ENCODE measurements at regions not wholly inside any gene's neighbourhood (a gene's known extent, or its start where the extent isn't known, plus 50 kb on each side); places are given as distances from the start of the nearest gene placed in this dataset.

GRCh38 chr16:60241671-60242070 lies 1507.6 kb upstream of the GOT2 start:
- TF ChIP-seq CTCF (conservative IDR thresholded peaks at IDR 0.05; ENCODE audit: control insufficient read depth, insufficient read depth, low read depth, low read length), result no peak
- no peak overlapping the region for H3K4me3 ChIP-seq (ENCODE audit: control insufficient read depth, low read depth, low read length)
- DNase-seq (ENCODE audit: low read depth), result no peak

- TF ChIP-seq CTCF (conservative IDR thresholded peaks at IDR 0.05; ENCODE audit: control insufficient read depth, insufficient read depth, low read depth, low read length), result no peak
- no peak overlapping the region for H3K4me3 ChIP-seq (ENCODE audit: control insufficient read depth, low read depth, low read length)
- DNase-seq (ENCODE audit: low read depth), result no peak
Measured at GRCh38 chr16:60230666-60231065, 1496.5 kb upstream of the GOT2 start.

GRCh38 chr16:60225541-60225940 lies 1491.4 kb upstream of the GOT2 start:
- H3K4me3 ChIP-seq (ENCODE audit: control insufficient read depth, low read depth, low read length), result no peak overlapping the region
- DNase-seq (ENCODE audit: low read depth), result no peak
- no peak for TF ChIP-seq CTCF (conservative IDR thresholded peaks at IDR 0.05; ENCODE audit: control insufficient read depth, insufficient read depth, low read depth, low read length)

- no peak for DNase-seq (ENCODE audit: low read depth)
- H3K4me3 ChIP-seq (ENCODE audit: control insufficient read depth, low read depth, low read length), result no peak overlapping the region
- TF ChIP-seq CTCF (conservative IDR thresholded peaks at IDR 0.05; ENCODE audit: control insufficient read depth, insufficient read depth, low read depth, low read length), result no peak
Measured at GRCh38 chr16:60217787-60218186, 1483.7 kb upstream of the GOT2 start.

GRCh38 chr16:60214311-60214710 lies 1480.2 kb upstream of the GOT2 start:
- no peak for TF ChIP-seq CTCF (conservative IDR thresholded peaks at IDR 0.05; ENCODE audit: control insufficient read depth, insufficient read depth, low read depth, low read length)
- no peak for DNase-seq (ENCODE audit: low read depth)
- no peak overlapping the region for H3K4me3 ChIP-seq (ENCODE audit: control insufficient read depth, low read depth, low read length)

GRCh38 chr16:60206516-60206915 lies 1472.4 kb upstream of the GOT2 start:
- DNase-seq (ENCODE audit: low read depth), result no peak
- TF ChIP-seq CTCF (conservative IDR thresholded peaks at IDR 0.05; ENCODE audit: control insufficient read depth, insufficient read depth, low read depth, low read length), result no peak
- no peak overlapping the region for H3K4me3 ChIP-seq (ENCODE audit: control insufficient read depth, low read depth, low read length)

GRCh38 chr16:60204181-60204580 lies 1470.1 kb upstream of the GOT2 start:
- no peak overlapping the region for H3K4me3 ChIP-seq (ENCODE audit: control insufficient read depth, low read depth, low read length)
- TF ChIP-seq CTCF (conservative IDR thresholded peaks at IDR 0.05; ENCODE audit: control insufficient read depth, insufficient read depth, low read depth, low read length), result no peak
- DNase-seq (ENCODE audit: low read depth), result peak; percentile 25
